ENCODE measurements at regions not wholly inside any gene's neighbourhood (a gene's known extent, or its start where the extent isn't known, plus 50 kb on each side); places are given as distances from the start of the nearest gene placed in this dataset.
A peak's percentile ranks its signal among the peaks of the same experiment; 100 is the strongest.

- no peak for DNase-seq (ENCODE audit: low read depth)
Observed at GRCh38 chr3:71879089-71879488, 94.1 kb upstream of the PROK2 start.

DNA sequence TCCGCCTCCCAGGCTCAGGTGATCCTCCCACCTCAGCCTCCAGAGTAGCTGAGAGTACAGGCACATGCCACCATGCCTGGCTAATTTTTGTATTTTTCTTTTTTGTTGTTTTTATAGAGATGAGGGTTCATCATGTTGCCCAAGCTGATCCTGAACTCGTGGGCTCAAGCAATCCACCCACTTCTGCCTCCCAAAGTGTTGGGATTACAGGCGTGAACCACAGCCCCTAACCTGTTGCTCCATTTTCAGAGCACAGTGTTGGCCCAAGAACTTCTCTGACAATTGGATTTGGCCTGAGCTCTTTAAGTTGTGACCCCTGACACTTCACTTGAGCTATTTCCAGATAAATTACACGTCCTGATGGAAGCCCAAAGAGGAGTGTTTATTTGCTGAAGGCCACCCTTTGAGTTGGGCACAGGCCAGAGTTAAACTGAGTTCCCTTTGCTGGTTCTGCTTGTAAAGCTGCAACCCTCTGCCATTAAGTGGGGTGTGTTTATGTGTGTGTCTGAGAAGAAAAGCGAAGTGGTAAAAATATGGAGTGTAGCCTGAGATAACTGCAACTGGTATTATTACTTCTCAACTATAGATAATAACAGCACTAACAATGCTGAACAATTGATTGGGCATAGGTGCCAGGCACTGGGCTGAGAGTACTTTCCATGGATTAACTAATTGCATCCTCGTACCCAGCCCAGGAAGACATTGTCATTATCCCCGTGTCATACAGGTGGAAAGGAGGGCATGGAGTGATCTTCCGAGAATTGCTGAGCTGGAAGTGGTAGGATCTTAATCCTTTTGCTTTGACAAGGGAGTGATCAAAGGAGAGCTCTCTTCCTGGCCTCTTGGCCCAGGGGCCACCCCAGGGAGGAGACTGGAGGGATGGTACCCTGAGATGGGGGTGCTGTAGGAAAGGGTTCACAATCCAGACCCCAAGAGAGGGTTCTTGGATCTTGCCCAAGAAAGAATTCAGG, 91.5 kb upstream of the PROK2 start:
- no peak for DNase-seq (ENCODE audit: low read depth)

GRCh38 chr3:71875461-71875947, 90.6 kb upstream of the PROK2 start:
- DNase-seq (ENCODE audit: low read depth), result peak; percentile 44

GRCh38 chr3:71874618-71875017, 89.7 kb upstream of the PROK2 start:
- DNase-seq (ENCODE audit: low read depth), result no peak

DNA sequence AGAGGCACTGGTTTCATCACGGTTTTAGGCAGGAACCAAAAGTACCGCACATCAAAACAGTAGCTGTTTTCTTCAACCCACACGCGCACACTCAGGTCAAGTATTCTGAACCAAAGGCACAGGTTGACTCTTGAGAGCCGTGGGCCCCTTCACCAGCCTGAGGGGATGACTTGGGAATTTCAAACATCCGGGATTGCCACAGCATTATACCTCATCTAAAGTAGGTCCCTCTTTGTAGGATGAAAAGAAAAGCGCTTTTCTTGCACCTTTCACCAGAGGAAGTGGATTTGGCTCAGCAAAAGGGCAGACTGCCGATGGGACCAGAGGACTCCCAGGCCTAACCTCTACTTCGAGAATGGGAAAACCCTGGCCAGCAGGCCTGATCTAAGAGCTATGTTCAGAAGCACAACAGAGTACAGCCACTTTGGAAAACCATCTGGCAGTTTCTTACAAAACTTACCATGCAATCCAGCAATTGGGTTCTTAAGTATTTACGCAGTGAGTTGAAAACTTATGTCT, 88.2 kb upstream of the PROK2 start:
- DNase-seq (ENCODE audit: low read depth), result no peak

GRCh38 chr3:71872256-71872655, 87.3 kb upstream of the PROK2 start:
- DNase-seq (ENCODE audit: low read depth), result no peak

GRCh38 chr3:71870966-71871512, 86.1 kb upstream of the PROK2 start:
- DNase-seq (ENCODE audit: low read depth), result no peak

DNA sequence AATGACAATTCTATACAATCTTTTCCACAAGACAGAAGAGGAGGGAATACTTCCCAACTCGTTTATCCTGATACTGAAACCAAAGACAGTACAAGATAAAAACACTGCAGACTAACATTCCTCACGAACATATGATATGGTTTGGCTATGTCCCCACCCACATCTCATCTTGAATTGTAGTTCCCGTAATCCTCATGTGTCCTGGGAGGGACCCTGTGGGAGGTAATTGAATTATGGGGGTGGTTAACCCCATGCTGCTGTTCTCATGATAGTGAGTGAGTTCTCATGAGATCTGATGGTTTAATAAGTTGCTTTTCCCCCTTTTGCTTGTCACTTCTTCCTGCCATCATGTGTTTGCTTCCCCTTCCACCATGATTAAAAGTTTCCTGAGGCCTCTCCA, 83.9 kb upstream of the PROK2 start:
- no peak for DNase-seq (ENCODE audit: low read depth)

DNA sequence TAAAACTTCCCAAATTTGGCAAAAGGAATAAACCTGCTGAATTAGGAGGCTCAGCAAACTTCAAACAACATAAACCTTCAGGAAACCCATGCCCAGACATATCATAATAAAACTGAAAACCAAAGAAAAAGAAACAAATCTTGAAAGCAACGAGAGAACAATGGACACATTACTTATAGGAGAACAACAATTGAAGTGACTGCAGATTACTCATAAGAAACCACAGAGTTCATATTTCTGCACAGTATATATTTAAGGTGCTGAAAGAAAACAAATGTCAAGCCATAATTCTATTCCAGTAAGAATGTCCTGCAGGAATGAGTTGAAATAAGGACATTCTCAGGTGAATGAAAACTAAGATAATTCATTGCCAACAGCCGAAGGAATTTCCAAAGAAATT, 80.8 kb upstream of the PROK2 start:
- DNase-seq (ENCODE audit: low read depth), result no peak

DNA sequence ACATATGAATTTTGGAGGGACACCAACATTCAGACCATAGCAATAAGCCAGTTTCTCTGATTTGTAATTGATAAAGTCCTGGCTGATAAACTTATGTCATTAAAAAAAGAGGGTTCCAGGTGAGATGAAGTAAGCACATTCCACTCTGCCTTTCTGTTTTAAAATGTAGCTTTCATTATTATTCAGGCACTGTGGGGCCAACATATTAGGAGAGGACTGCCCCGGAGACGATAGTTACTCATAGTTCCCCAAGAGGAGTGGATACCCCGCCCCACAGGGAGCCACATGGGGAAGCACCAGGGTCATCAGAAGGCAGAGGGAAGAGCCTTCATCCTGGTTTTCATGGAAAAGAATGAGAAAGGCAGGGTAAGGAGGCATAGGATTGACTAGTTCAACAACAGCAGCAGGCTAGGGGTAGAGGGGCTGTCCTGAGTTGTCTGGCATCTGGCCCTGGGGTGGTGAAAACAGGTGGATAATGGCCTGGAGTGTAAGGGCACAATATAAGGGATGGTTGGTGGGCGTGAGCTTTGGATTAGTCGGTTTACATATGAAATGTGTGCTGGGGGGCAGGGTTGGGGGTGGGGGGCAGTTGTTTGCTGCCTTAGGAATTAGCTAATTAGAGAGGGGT, 78.7 kb upstream of the PROK2 start:
- DNase-seq (ENCODE audit: low read depth), result no peak

DNA sequence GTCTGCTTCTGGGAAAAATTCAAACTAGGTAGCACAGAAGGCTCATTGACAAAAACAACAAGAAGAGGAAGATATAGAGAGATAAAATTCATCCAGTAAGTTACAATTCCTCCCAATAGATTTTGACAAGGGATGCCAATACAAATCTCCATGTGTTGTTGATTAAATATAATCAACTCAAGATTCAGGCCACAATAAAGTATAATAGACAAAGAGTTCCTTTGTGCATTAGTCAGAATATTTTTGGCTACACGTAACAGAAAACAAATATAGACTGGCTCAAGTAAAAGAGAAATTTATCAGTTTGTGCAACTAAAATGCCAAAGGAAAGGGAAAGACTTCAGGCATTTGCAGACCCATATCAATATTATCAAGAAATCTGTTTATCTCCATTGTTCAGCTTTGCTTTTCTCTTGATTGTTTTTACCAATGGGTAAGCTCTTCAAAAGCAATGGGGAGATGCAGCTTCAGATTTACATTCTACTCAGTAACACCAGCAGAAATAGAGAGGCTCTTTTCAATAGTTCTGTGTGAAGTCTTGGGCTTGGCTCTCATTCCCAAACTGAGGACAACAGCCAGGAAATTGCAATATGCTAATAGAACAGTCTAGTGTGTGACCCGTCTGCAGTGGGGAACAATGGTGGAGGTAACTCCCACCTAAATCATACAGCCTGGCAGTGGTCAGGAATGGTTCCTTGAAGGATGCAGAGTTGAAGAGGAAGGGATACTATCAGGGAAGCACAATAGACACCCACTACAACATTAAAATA, 77.6 kb upstream of the PROK2 start:
- DNase-seq (ENCODE audit: low read depth), result no peak

- no peak for DNase-seq (ENCODE audit: low read depth)
Observed at GRCh38 chr3:71859123-71859519, 74.2 kb upstream of the PROK2 start.

DNA sequence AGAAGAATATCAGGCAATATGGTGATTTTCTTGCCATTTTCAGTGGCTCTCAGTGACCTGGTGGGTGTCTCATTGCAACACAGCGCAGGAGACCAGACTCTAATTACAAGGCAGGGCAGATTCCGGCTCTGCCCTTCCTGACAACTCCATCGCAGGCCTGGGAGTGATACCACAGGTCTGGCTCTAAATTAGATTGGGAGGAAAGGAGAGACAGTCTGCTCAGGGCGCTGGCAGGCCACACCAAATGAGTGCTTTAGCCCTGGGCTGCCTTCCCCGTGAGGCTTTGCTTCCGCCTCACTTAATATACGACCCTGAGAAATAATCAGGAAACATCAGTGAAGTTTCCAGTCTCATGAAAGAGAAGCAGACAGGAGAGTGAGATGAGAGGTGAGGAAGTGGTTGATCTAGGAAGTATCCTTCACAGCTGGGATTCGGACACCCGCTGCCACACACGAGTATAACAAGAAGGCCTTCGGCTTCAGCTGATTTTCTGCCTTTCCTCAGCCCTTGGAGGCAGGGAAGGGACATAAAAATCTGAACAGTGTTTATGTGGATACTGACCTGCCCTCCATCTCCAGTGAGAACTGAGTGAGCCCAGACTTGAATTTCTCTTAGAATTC, 73.7 kb upstream of the PROK2 start:
- DNase-seq (ENCODE audit: low read depth), result no peak

- DNase-seq (ENCODE audit: low read depth), result no peak
Observed at GRCh38 chr3:71857956-71858355, 73.0 kb upstream of the PROK2 start.

GRCh38 chr3:71854706-71855105, 69.8 kb upstream of the PROK2 start:
- DNase-seq (ENCODE audit: low read depth), result no peak

GRCh38 chr3:71854096-71854495, 69.1 kb upstream of the PROK2 start:
- no peak for DNase-seq (ENCODE audit: low read depth)

DNA sequence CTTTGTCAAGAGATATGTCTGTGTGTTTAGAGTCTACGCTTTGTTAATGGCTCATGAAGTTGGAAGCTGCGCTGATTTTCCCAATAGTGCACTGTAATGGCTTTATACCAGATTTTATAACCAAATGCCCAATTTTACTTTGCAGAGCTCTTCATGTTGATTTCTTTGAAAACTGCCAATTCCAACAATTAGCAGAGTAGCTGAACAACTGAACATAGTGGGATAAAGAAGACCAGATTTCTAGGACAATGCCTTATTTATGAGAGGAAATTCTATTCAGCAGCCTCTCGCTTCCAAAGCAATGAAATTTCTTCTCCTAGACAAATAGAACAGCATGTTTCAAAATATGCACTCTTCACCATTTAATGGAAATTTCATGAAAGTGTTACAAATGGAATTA, 66.9 kb upstream of the PROK2 start:
- DNase-seq (ENCODE audit: low read depth), result no peak

- no peak for DNase-seq (ENCODE audit: low read depth)
Observed at GRCh38 chr3:71850654-71851053, 65.7 kb upstream of the PROK2 start.

GRCh38 chr3:71849681-71850080, 64.7 kb upstream of the PROK2 start:
- no peak for DNase-seq (ENCODE audit: low read depth)

DNA sequence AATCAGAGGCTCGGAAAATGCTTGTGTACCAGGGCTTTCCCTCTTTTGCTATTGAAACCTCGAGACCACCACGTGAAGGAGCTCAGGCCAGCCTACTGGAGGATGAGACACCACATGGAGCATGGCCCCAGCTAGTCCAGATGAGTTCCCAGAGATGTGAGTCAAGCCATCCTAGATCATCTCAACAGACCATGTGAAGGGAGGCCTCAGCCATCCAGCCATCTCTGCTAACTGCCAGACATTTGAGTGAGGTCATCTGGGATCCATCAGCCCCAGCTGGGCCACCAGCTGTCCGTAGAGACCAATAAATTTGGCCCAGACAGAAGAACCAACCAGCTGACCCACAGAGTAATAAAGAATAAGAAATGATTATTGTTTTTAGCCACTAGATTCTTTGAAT, 62.8 kb upstream of the PROK2 start:
- no peak for DNase-seq (ENCODE audit: low read depth)

GRCh38 chr3:71846185-71846584, 61.2 kb upstream of the PROK2 start:
- no peak for DNase-seq (ENCODE audit: low read depth)

DNA sequence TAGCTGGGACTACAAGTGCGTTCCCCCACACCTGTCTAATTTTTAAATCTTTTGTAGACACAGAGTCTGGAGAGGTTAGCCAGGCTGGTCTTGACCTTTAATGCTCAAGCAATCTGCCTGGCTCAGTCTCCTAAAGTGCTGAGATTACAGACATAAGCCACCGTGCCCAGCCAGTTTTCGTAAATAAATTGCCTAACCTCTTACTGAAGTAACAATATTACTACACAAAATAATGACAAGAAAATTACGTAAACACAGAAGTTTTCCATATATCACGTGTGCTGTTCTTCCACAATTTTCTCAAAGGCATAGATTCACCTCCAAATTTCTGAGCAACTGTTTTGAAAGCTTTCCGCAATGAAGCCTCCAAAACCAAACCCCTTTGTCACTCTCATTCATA, 58.1 kb upstream of the PROK2 start:
- no peak for DNase-seq (ENCODE audit: low read depth)

Data from stimulated activated CD8-positive, alpha-beta memory T cell treated with anti-CD3 and anti-CD28 coated beads, Interleukin-15, amount 100 ng/mL, for 24 hours (primary cell).